CD4-positive, alpha-beta T cell treated with Interleukin-15 for 1 hour (primary cell): ENCODE measurements at regions not wholly inside any gene's neighbourhood (a gene's known extent, or its start where the extent isn't known, plus 50 kb on each side); places are given as distances from the start of the nearest gene placed in this dataset.
"Not testable (repeated sequence)": the region's sequence is repeated elsewhere in the genome, so short reads cannot be mapped to it uniquely, and the experiment has no call there.

Experiments
- DNase-seq: peaks from one replicate; pipeline ENCODE4 v3.0.0-alpha.2; 2020

- DNase-seq = not testable (repeated sequence)
Observed at GRCh38 chr12:131277186-131278091, 323.7 kb downstream of the ADGRD1 start.

GRCh38 chr12:131278451-131279115 is 324.9 kb downstream of the ADGRD1 start:
- DNase-seq = not testable (repeated sequence)

- DNase-seq = no peak
Observed at GRCh38 chr12:131279281-131279921, 325.7 kb downstream of the ADGRD1 start.

DNA sequence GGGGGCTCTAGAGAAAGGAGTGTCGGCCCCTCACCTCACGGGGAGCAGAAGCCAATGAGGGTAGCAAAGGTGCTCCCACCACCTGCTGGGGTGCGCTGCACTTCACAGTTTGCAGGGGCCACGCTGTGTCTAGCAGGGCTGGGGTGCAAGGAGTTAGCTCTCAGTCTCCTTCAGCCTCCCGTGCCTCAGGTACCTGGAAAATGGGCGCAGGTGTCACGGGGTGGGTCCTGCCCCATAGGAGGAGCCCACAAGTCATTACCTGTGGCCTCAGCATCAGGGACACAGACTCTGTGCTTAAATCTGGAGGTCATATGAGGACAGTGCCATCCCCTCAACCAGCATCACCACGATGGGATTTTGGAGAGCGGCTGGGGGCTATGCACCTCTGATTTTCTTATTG is 326.7 kb downstream of the ADGRD1 start:
- DNase-seq = no peak

DNA sequence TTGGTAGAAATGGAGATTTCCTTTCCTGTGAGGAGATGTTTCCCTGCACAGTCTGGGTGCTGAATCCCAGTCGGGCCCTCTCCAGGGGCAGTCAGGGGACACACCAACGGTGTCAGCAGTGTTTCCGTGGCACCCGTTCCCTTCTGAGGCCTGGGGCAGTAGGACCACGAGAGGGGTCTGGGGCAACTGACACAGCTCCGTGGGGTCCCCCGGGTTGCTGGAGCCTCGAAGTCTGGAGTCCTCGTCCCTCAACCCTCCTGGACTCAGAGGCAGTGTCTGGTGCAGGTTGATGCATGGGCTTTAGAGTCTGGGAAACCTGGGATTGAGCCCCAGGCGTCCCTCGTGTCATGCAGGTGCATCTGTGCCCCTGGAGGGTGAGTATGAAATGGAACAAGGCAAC is 327.3 kb downstream of the ADGRD1 start:
- DNase-seq = no peak

GRCh38 chr12:131282292-131283080 is 328.8 kb downstream of the ADGRD1 start:
- no peak for DNase-seq

- DNase-seq = no peak
Observed at GRCh38 chr12:131283191-131283861, 329.6 kb downstream of the ADGRD1 start.

GRCh38 chr12:131283862-131284825 is 330.4 kb downstream of the ADGRD1 start:
- not testable (repeated sequence) for DNase-seq

GRCh38 chr12:131284954-131285904 is 331.5 kb downstream of the ADGRD1 start:
- DNase-seq = not testable (repeated sequence)

- DNase-seq = not testable (repeated sequence)
Observed at GRCh38 chr12:131285905-131286295, 332.2 kb downstream of the ADGRD1 start.

- not testable (repeated sequence) for DNase-seq
Observed at GRCh38 chr12:131286301-131286700, 332.6 kb downstream of the ADGRD1 start.

- DNase-seq = no peak
Observed at GRCh38 chr12:131287015-131287937, 333.6 kb downstream of the ADGRD1 start.

GRCh38 chr12:131287938-131288764 is 334.4 kb downstream of the ADGRD1 start:
- no peak for DNase-seq

GRCh38 chr12:131288765-131289695 is 335.3 kb downstream of the ADGRD1 start:
- not testable (repeated sequence) for DNase-seq

GRCh38 chr12:131289807-131290206 is 336.1 kb downstream of the ADGRD1 start:
- DNase-seq = not testable (repeated sequence)

DNA sequence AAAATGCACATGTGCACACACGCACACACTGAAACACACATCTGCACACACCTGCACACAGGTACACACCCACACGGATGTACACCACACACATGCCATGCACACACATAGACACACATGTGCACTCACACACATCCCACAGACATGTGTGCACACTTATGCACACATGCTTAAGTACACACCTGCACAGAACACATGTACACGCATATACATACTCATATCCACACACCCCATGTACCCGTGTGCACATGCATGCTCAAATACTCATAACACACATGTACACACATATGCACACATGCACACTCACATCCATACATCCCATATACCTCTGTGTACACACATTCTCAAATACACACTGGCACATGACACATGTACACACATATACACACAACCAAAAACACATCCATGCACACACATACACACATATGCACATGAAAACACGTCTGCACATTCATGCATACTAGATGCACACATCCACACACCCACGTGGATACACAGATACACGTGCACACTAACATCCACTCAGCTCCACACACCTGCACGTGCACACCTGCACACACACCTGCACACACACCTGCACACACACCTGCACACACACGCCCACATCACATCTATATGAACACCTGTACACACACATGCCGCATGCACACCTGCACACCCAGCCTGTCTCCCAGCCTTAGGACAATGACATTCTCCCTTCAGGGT is 336.7 kb downstream of the ADGRD1 start:
- no peak for DNase-seq
